Duodenal mucosa (tissue), 2 donors: ENCODE measurements at regions not wholly inside any gene's neighbourhood (a gene's known extent, or its start where the extent isn't known, plus 50 kb on each side); places are given as distances from the start of the nearest gene placed in this dataset.

Source experiments
- H3K27ac ChIP-seq: one replicate; pipeline ENCODE4 v1.7.0; 2013; ENCODE audit warnings: low read depth, low read length
- H3K27me3 ChIP-seq, 2 donors: one replicate each; pipeline ENCODE4 v1.7.0; 2013; ENCODE audit warnings: low read length in 2 of 2, control low read depth in 1 of 2; ENCODE audit not compliant: insufficient read depth in 2 of 2, control insufficient read depth in 1 of 2
- H3K36me3 ChIP-seq, 2 donors: one replicate each; pipeline ENCODE4 v1.7.0; 2013; ENCODE audit warnings: low read length in 2 of 2, control low read depth in 1 of 2; ENCODE audit not compliant: insufficient read depth in 2 of 2, control insufficient read depth in 1 of 2
- H3K4me1 ChIP-seq, 2 donors: one replicate each; pipeline ENCODE4 v1.7.0; 2013; ENCODE audit warnings: low read length in 2 of 2, control low read depth in 1 of 2; ENCODE audit not compliant: insufficient read depth in 2 of 2, control insufficient read depth in 1 of 2
- H3K4me3 ChIP-seq, 2 donors: one replicate each; pipeline ENCODE4 v1.7.0; 2013; ENCODE audit warnings: low read length in 2 of 2, low read depth in 1 of 2
- H3K9ac ChIP-seq, 2 donors: one replicate each; pipeline ENCODE4 v1.7.0; 2013; ENCODE audit warnings: low read length in 2 of 2, low read depth in 1 of 2
- H3K9me3 ChIP-seq, 2 donors: one replicate each; pipeline ENCODE4 v1.7.0; 2013; ENCODE audit warnings: low read length in 2 of 2, control low read depth in 1 of 2; ENCODE audit not compliant: control insufficient read depth in 1 of 2

DNA sequence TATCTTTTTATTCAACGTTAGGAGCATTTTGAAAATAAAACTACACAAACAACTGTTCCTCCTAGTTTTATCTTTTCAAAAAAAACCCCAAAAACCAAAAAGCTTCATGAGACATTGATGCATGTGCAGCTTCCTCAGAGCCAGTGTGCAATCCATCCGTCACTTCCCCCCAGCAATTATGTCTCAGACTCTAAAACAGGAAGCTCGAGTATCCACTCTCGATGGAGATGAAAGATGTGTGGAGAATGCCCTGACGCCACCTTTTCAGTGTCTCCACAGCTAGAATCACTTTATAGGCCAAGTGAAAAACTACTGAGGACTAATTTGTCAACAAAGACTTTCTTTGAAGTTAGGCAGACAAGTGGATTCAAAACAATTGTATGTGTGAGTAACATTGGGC, 408.9 kb upstream of the SMARCA2 start:
- H3K27me3 ChIP-seq, result no peaks in the 10 kb centered on the region
- no peak overlapping the region for H3K4me3 ChIP-seq
- no peak overlapping the region for H3K9ac ChIP-seq

DNA sequence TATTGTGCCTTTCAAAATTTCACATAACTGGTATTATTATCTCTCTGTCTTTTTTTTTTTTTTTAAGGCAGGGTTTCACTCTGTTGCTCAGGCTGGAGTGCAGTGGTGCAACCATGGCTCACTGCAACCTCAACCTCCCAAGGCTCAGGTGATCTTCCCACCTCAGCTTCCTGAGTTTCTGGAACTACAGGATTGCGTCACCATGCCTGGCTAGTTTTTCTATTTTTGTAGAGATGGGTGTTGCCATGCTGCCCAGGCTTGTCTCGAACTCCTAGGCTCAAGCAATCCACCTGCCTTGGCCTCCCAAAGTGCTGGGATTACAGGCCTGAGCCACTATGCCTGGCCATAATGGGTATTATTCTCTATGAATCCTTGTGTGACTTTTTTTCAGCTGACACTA, 402.3 kb upstream of the SMARCA2 start:
- Histone ChIP-seq H3K27me3 (no peaks in the 10 kb centered on the region), H3K27ac (no peak overlapping the region), H3K36me3 (no peaks in the 10 kb centered on the region), H3K4me1 (no peaks in the 10 kb centered on the region), H3K9me3 (no peaks in the 10 kb centered on the region), H3K4me3 (no peak overlapping the region), H3K9ac (no peak overlapping the region)

More for the DNA sequence above, 408.9 kb upstream of the SMARCA2 start:
- no peak overlapping the region for H3K27ac ChIP-seq
- H3K4me1 ChIP-seq, result no peaks in the 10 kb centered on the region
- H3K36me3 ChIP-seq, result no peaks in the 10 kb centered on the region
- no peaks in the 10 kb centered on the region for H3K9me3 ChIP-seq

DNA sequence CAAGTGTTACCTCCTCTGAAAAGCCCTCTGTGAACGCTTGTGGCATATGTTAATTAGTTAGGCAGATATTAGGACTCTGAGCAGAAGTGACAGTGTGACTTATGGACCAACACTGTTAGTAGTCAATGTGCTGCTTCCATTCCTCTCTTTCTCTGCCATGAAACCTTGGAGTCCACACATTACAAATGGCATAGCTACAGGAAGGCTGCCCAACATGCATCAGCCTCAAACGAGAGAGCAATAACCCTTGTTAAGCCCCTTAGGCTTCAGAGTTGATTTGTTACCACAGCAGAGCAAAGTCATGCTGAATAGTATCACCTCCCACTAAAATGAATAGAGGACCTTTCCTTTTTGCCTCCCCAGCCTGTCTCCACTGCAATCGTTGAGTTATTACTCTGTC, 397.7 kb upstream of the SMARCA2 start:
- Histone ChIP-seq H3K36me3 (no peaks in the 10 kb centered on the region), H3K9ac (no peak overlapping the region), H3K27me3 (no peaks in the 10 kb centered on the region), H3K9me3 (no peaks in the 10 kb centered on the region), H3K4me3 (no peak overlapping the region), H3K4me1 (no peaks in the 10 kb centered on the region), H3K27ac (no peak overlapping the region)

DNA sequence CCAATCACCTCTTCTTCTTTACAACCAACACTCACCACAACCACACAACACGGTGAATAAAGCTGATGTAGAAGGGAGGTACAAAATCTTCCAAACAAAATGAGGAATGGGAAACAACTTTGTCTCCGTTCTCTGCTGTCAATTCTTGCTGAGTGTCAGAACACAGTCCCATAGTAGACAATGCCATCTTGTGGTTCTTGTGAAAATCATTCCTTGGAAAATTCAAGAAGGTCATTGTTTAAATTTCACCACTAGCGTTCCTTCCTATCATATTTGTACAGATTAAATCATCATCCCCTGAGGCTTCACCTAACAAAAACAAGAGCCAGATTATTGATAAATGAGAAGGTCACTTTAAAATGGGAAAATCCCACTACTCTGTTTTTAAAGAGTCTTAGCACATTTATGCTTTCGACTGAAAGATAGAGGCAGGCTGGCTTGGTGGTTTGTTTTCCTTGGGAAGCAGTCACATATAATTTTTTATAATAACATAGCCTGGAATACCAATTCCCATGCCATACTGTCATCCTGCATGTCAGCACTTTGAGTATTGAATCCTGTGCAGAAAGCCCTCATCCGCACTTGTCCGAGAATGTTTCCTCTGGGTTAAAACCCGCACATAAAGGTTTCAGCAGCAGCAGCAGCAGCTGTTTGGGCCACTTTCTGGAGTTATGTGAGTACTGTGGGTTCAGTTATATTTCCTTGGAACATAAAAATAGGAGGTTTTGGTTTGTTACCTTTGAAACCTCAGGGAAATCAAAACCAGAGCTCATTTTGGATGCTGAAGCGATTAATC, 395.0 kb upstream of the SMARCA2 start:
- no peaks in the 10 kb centered on the region for H3K36me3 ChIP-seq
- no peak overlapping the region for H3K27ac ChIP-seq
- H3K4me1 ChIP-seq, result no peaks in the 10 kb centered on the region
- no peak overlapping the region for H3K9ac ChIP-seq
- H3K9me3 ChIP-seq, result no peaks in the 10 kb centered on the region
- H3K27me3 ChIP-seq, result no peaks in the 10 kb centered on the region
- H3K4me3 ChIP-seq, result no peak overlapping the region

GRCh38 chr9:1637401-1637800, 377.7 kb upstream of the SMARCA2 start:
- Histone ChIP-seq H3K36me3 (no peaks in the 10 kb centered on the region), H3K4me1 (no peaks in the 10 kb centered on the region), H3K27ac (no peak overlapping the region), H3K9me3 (peaks cover 4 to 15% of the 10 kb centered on the region in 2 donors), H3K27me3 (no peaks in the 10 kb centered on the region), H3K9ac (no peak overlapping the region), H3K4me3 (no peak overlapping the region)

GRCh38 chr9:1639166-1639565, 376.0 kb upstream of the SMARCA2 start:
- Histone ChIP-seq H3K36me3 (no peaks in the 10 kb centered on the region), H3K4me1 (no peaks in the 10 kb centered on the region), H3K9ac (no peak overlapping the region), H3K27me3 (no peaks in the 10 kb centered on the region), H3K9me3 (peaks cover 4 to 15% of the 10 kb centered on the region in 2 donors), H3K27ac (no peak overlapping the region), H3K4me3 (no peak overlapping the region)

DNA sequence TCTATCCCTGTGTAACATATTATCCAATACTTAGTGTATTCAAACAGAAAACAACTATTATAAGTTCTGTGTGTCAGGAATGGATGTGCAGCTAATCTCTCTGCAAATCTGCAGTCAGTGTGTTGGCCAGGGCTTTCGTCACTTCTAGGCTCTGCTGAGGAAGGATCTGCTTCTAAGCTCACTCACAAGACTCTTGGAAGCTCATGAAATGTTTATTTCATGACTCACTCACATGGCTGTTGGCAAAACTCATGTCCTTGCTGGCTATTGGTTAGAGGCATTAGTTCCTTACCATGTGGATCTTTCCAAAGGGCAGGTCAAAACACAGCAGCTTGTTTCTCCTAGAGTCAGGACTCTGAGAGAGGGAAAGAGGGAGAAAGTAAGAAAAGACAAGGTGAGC, 367.4 kb upstream of the SMARCA2 start:
- no peak overlapping the region for H3K27ac ChIP-seq
- H3K36me3 ChIP-seq, result no peaks in the 10 kb centered on the region
- no peak overlapping the region for H3K9ac ChIP-seq
- no peaks in the 10 kb centered on the region for H3K4me1 ChIP-seq
- H3K4me3 ChIP-seq, result no peak overlapping the region
- H3K9me3 ChIP-seq, result no peaks in the 10 kb centered on the region
- no peaks in the 10 kb centered on the region for H3K27me3 ChIP-seq

GRCh38 chr9:1653282-1653681, 361.9 kb upstream of the SMARCA2 start:
- Histone ChIP-seq H3K4me1 (no peaks in the 10 kb centered on the region), H3K36me3 (no peaks in the 10 kb centered on the region), H3K27ac (no peak overlapping the region), H3K27me3 (no peaks in the 10 kb centered on the region), H3K9me3 (no peaks in the 10 kb centered on the region), H3K4me3 (no peak overlapping the region), H3K9ac (no peak overlapping the region)

DNA sequence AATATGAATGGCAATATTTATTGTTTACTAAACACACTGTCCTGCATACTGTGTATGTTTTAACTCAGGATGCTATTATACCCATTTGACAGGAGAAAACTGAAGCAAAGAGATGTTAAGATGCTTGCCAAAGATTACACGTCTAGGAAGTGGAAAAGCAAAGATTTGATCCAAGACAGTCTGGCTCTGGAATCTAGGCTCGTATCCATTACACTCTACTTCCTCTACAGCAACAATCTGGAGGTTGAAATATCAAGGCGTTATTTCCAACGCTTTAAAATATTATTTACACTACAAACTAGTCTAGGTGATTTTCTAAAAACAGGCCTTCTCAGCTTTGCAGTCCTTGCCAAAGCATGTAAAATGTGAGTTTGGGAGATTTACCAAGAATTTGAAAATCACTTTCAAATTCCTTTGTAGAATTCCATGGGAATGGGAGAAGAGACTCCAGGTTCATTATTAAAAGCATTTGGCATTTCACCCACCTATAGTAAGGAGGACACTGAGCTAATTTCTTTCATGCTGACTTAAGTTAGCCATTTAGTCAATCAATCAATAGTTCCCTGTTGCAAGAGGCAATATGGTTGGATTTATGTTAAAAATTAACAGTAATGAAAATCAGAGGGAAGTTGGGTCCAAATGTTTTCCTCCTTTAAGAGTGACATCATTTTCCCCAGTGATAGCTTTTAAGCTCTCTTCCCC, 356.3 kb upstream of the SMARCA2 start:
- no peaks in the 10 kb centered on the region for H3K9me3 ChIP-seq
- no peak overlapping the region for H3K27ac ChIP-seq
- H3K4me1 ChIP-seq, result no peaks in the 10 kb centered on the region

DNA sequence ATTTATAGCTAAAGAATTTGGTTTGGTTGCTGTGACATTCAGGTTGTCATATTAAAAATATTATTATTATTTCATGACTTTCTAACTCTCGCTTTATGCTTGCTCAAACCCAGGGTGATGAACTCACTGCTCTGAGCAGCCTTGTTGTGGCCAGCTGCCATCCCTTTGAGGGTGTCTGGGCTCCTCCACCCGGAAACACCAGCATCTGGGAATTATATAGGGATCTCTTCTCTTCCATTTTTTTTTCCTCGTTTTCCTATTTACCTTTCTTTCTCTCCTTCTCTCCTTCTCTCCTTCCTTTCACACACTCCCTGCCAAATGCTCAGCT, 355.8 kb upstream of the SMARCA2 start:
- Histone ChIP-seq H3K36me3 (no peaks in the 10 kb centered on the region), H3K27ac (no peak overlapping the region), H3K27me3 (no peaks in the 10 kb centered on the region), H3K9me3 (peaks cover 0 to under 1% of the 10 kb centered on the region in 2 donors), H3K9ac (no peak overlapping the region), H3K4me3 (no peak overlapping the region), H3K4me1 (no peaks in the 10 kb centered on the region)

More for the DNA sequence above, 356.3 kb upstream of the SMARCA2 start:
- H3K36me3 ChIP-seq, result no peaks in the 10 kb centered on the region
- no peak overlapping the region for H3K9ac ChIP-seq
- no peaks in the 10 kb centered on the region for H3K27me3 ChIP-seq
- H3K4me3 ChIP-seq, result no peak overlapping the region
